Stimulated activated memory B cell treated with anti-CD40 and anti-IgM and Interleukin-4, amounts not matched to agents 10 μg/mL and 1 μg/mL and 100 μg/mL, for 72 hours (primary cell): ENCODE measurements at regions not wholly inside any gene's neighbourhood (a gene's known extent, or its start where the extent isn't known, plus 50 kb on each side); places are given as distances from the start of the nearest gene placed in this dataset.
"Not testable (repeated sequence)": the region's sequence is repeated elsewhere in the genome, so short reads cannot be mapped to it uniquely, and the experiment has no call there.

Source experiments
- ATAC-seq: fragments of 150-1000 bp; cut with Tn5 transposase; 2 replicates; pipeline ENCODE4 v1.10.0; 2021
- H3K27ac Mint-ChIP-seq: one replicate; pipeline ENCODE4 v1.8.0; 2022; ENCODE audit warnings: mild to moderate bottlenecking, mixed read lengths
- H3K27me3 Mint-ChIP-seq: one replicate; pipeline ENCODE4 v1.8.0; 2022; ENCODE audit warnings: mixed read lengths
- H3K36me3 Mint-ChIP-seq: one replicate; pipeline ENCODE4 v1.8.0; 2022; ENCODE audit warnings: mixed read lengths
- H3K4me1 Mint-ChIP-seq: one replicate; pipeline ENCODE4 v1.8.0; 2022; ENCODE audit warnings: mixed read lengths
- H3K4me3 Mint-ChIP-seq: one replicate; pipeline ENCODE4 v1.8.0; 2022; ENCODE audit warnings: mild to moderate bottlenecking, moderate library complexity, mixed read lengths
- H3K9me3 Mint-ChIP-seq: one replicate; pipeline ENCODE4 v1.8.0; 2022; ENCODE audit warnings: mixed read lengths

- peaks cover 5% of the 10 kb centered on the region for H3K36me3 Mint-ChIP-seq
- no peak overlapping the region for H3K27ac Mint-ChIP-seq
- peaks cover 6% of the 10 kb centered on the region for H3K9me3 Mint-ChIP-seq
- H3K4me1 Mint-ChIP-seq: peaks cover 47% of the 10 kb centered on the region
- H3K4me3 Mint-ChIP-seq: no peak overlapping the region
- no peak for ATAC-seq
- H3K27me3 Mint-ChIP-seq: no peaks in the 10 kb centered on the region
Observed at GRCh38 chr3:191148131-191148530, 50.9 kb upstream of the OSTN start.

DNA sequence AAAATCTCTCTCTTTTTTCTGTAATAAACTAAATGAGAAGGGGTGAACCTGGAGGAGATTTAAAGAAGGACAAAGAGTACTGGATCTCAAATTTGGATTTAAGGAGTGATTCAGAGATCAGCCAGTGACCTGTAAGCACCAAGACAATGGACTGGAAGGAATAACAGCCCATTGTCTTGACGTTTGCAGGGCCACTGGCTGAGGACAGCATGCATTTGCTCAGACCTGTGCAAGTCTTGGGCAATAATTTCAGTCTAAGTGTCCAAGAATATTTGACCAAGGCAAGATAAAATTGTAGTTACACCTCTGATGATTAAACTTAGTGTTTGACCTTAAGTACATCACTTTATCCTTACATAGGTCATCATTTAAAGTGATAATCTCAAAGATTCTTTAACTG is 55.8 kb upstream of the OSTN start:
- no peak for ATAC-seq
- Mint-ChIP-seq H3K27ac (peak overlapping the region; percentile 5), H3K4me1 (peaks cover 71% of the 10 kb centered on the region), H3K4me3 (no peak overlapping the region), H3K36me3 (peaks cover 5% of the 10 kb centered on the region), H3K9me3 (peaks cover 5% of the 10 kb centered on the region), H3K27me3 (no peaks in the 10 kb centered on the region)

DNA sequence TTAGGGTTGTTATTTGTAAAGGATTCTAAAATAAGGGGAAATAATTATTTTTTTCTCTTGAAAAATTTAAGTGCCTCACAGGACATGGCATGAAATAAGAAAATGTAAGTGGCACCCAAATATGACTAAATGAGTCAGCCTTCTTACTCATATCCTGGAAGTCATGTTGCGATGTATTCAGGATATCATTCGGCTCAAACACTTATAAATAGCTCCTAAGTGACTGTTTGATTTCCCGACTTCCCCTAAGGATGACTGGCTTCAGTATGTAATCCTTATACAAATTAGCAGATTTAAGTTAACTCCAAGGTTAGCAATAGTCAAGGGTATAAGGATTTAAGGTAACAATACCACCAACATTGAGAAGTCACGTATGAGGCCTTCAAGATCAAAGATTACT is 57.3 kb upstream of the OSTN start:
- Mint-ChIP-seq H3K9me3 (peaks cover 9% of the 10 kb centered on the region), H3K27ac (no peak overlapping the region), H3K4me1 (peaks cover 71% of the 10 kb centered on the region), H3K27me3 (no peaks in the 10 kb centered on the region), H3K4me3 (no peak overlapping the region), H3K36me3 (peaks cover 9% of the 10 kb centered on the region)
- no peak for ATAC-seq

DNA sequence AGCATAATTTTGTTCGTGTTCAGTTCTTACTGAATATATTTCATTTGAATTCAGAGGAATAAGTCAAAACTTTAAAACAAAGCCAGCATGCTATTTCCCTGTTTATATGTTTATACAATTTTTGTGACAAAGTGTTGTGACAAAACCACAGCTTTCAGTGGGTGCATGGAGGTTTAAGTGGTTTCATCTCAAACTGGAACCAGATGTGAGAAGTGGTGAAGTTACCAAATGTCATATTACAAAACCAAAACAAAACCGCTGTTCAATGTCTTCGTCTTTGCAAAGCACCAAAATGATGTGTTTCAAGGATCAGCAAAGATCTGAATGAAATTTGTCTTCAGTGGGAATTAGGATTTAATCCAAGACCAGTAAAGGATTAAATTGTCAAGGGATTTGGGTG is 59.3 kb upstream of the OSTN start:
- Mint-ChIP-seq H3K4me1 (peaks cover 70% of the 10 kb centered on the region), H3K9me3 (peaks cover 4% of the 10 kb centered on the region), H3K27ac (peak overlapping the region; percentile 19), H3K4me3 (no peak overlapping the region), H3K27me3 (no peaks in the 10 kb centered on the region), H3K36me3 (peaks cover 4% of the 10 kb centered on the region)
- ATAC-seq: no peak

GRCh38 chr3:191138937-191139336 is 60.1 kb upstream of the OSTN start:
- peak; percentile 20 for ATAC-seq
- Mint-ChIP-seq H3K36me3 (peaks cover 4% of the 10 kb centered on the region), H3K4me1 (peaks cover 66% of the 10 kb centered on the region), H3K27me3 (no peaks in the 10 kb centered on the region), H3K9me3 (peaks cover 4% of the 10 kb centered on the region), H3K27ac (peak overlapping the region; percentile 25), H3K4me3 (peak overlapping the region; percentile 8)

- Mint-ChIP-seq H3K36me3 (peaks cover 4% of the 10 kb centered on the region), H3K27ac (peak overlapping the region; percentile 52), H3K27me3 (no peaks in the 10 kb centered on the region), H3K4me1 (peaks cover 58% of the 10 kb centered on the region), H3K9me3 (peaks cover 4% of the 10 kb centered on the region), H3K4me3 (no peak overlapping the region)
- no peak for ATAC-seq
Observed at GRCh38 chr3:191137708-191138107, 61.3 kb upstream of the OSTN start.

DNA sequence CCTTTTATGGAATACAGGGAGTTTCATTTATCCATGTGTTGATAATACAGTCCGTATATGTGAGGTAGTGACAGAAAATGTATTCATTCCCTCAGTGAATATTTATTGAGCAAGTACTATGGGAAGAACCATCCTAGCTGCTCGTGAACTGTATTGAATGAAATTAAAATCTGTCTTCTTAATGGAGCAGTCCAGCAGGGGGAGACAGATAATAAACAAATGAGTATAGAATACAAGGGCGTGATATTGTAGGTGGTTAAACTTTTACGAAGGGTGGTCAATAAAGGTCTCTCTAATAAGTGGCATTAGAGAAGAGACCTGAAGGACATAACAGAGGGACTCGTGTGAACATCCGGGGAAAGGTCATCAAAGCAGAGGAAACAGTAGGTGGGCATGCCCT is 62.7 kb upstream of the OSTN start:
- no peak for ATAC-seq
- peaks cover 4% of the 10 kb centered on the region for H3K9me3 Mint-ChIP-seq

GRCh38 chr3:191135175-191135574 is 63.9 kb upstream of the OSTN start:
- H3K36me3 Mint-ChIP-seq: peaks cover 4% of the 10 kb centered on the region
- no peaks in the 10 kb centered on the region for H3K27me3 Mint-ChIP-seq
- H3K4me1 Mint-ChIP-seq: peaks cover 51% of the 10 kb centered on the region
- no peak overlapping the region for H3K4me3 Mint-ChIP-seq
- no peak for ATAC-seq
- peaks cover 4% of the 10 kb centered on the region for H3K9me3 Mint-ChIP-seq
- no peak overlapping the region for H3K27ac Mint-ChIP-seq

More for the DNA sequence above, 62.7 kb upstream of the OSTN start:
- Mint-ChIP-seq H3K27ac (peak overlapping the region; percentile 41), H3K36me3 (peaks cover 4% of the 10 kb centered on the region), H3K4me1 (peaks cover 54% of the 10 kb centered on the region), H3K4me3 (no peak overlapping the region), H3K27me3 (no peaks in the 10 kb centered on the region)

- no peak overlapping the region for H3K27ac Mint-ChIP-seq
- peaks cover 32% of the 10 kb centered on the region for H3K4me1 Mint-ChIP-seq
- ATAC-seq: no peak
- peaks cover 4% of the 10 kb centered on the region for H3K36me3 Mint-ChIP-seq
- H3K27me3 Mint-ChIP-seq: peaks cover 10% of the 10 kb centered on the region
- peaks cover 4% of the 10 kb centered on the region for H3K9me3 Mint-ChIP-seq
- no peak overlapping the region for H3K4me3 Mint-ChIP-seq
Observed at GRCh38 chr3:191133359-191133758, 65.7 kb upstream of the OSTN start.

GRCh38 chr3:191131305-191131704 is 67.7 kb upstream of the OSTN start:
- Mint-ChIP-seq H3K36me3 (no peaks in the 10 kb centered on the region), H3K4me3 (no peak overlapping the region), H3K27ac (no peak overlapping the region), H3K27me3 (peaks cover 10% of the 10 kb centered on the region), H3K4me1 (peaks cover 15% of the 10 kb centered on the region), H3K9me3 (no peaks in the 10 kb centered on the region)
- no peak for ATAC-seq

GRCh38 chr3:191124891-191125290 is 74.2 kb upstream of the OSTN start:
- H3K27me3 Mint-ChIP-seq, H3K9me3 Mint-ChIP-seq, ATAC-seq, H3K4me3 Mint-ChIP-seq, H3K27ac Mint-ChIP-seq, H3K36me3 Mint-ChIP-seq, H3K4me1 Mint-ChIP-seq: not testable (repeated sequence)

GRCh38 chr3:191123946-191124345 is 75.1 kb upstream of the OSTN start:
- no peak for ATAC-seq
- H3K9me3 Mint-ChIP-seq: peaks cover 2% of the 10 kb centered on the region
- no peaks in the 10 kb centered on the region for H3K36me3 Mint-ChIP-seq
- no peak overlapping the region for H3K4me3 Mint-ChIP-seq
- no peak overlapping the region for H3K27ac Mint-ChIP-seq
- no peaks in the 10 kb centered on the region for H3K27me3 Mint-ChIP-seq
- no peaks in the 10 kb centered on the region for H3K4me1 Mint-ChIP-seq

GRCh38 chr3:191123231-191123630 is 75.8 kb upstream of the OSTN start:
- Mint-ChIP-seq H3K27me3 (no peaks in the 10 kb centered on the region), H3K4me3 (no peak overlapping the region), H3K4me1 (no peaks in the 10 kb centered on the region), H3K36me3 (no peaks in the 10 kb centered on the region), H3K9me3 (peaks cover 2% of the 10 kb centered on the region), H3K27ac (no peak overlapping the region)
- ATAC-seq: no peak

- Mint-ChIP-seq H3K9me3 (peaks cover 2% of the 10 kb centered on the region), H3K36me3 (no peaks in the 10 kb centered on the region), H3K4me1 (no peaks in the 10 kb centered on the region), H3K27ac (no peak overlapping the region), H3K27me3 (no peaks in the 10 kb centered on the region), H3K4me3 (no peak overlapping the region)
- ATAC-seq: no peak
Observed at GRCh38 chr3:191120447-191121298, 78.4 kb upstream of the OSTN start.

GRCh38 chr3:191119415-191120295 is 79.4 kb upstream of the OSTN start:
- Mint-ChIP-seq H3K4me3 (no peak overlapping the region), H3K36me3 (no peaks in the 10 kb centered on the region), H3K9me3 (no peaks in the 10 kb centered on the region), H3K4me1 (no peaks in the 10 kb centered on the region), H3K27me3 (no peaks in the 10 kb centered on the region), H3K27ac (no peak overlapping the region)
- no peak for ATAC-seq
